Liver (tissue), 8 donors: ENCODE measurements at regions not wholly inside any gene's neighbourhood (a gene's known extent, or its start where the extent isn't known, plus 50 kb on each side); places are given as distances from the start of the nearest gene placed in this dataset.
A peak's percentile ranks its signal among the peaks of the same experiment; 100 is the strongest.

ENCODE experiments used
- DNase-seq: peaks from one replicate; pipeline ENCODE4 v3.0.0-alpha.2; 2017; ENCODE audit warnings: low spot score
- H3K27ac ChIP-seq, 2 donors: one replicate each; pipeline ENCODE4 v1.7.0; 2013; ENCODE audit warnings: inconsistent platforms in 2 of 2, low read length in 2 of 2, control low read depth in 1 of 2, low read depth in 1 of 2, mild to moderate bottlenecking in 1 of 2
- H3K27me3 ChIP-seq, 4 donors: one replicate each; pipeline versions ENCODE4 v1.6.1 to v1.7.0; 2013; ENCODE audit warnings: low read length in 3 of 4, inconsistent platforms in 1 of 4, mild to moderate bottlenecking in 1 of 4, moderate library complexity in 1 of 4; ENCODE audit not compliant: control insufficient read depth in 4 of 4, insufficient read depth in 4 of 4
- H3K36me3 ChIP-seq, 4 donors: one replicate each; pipeline versions ENCODE4 v1.6.1 to v1.7.0; 2013; ENCODE audit warnings: low read length in 3 of 4, mild to moderate bottlenecking in 3 of 4, low read depth in 1 of 4, moderate library complexity in 1 of 4; ENCODE audit not compliant: control insufficient read depth in 4 of 4, insufficient read depth in 3 of 4
- H3K4me1 ChIP-seq, 4 donors: one replicate each; pipeline versions ENCODE4 v1.6.1 to v1.7.0; 2013; ENCODE audit warnings: low read length in 3 of 4, mild to moderate bottlenecking in 3 of 4, moderate library complexity in 1 of 4; ENCODE audit not compliant: control insufficient read depth in 4 of 4, insufficient read depth in 4 of 4
- H3K4me3 ChIP-seq, 3 donors: one replicate each; pipeline versions ENCODE4 v1.6.1 to v1.7.0; 2013; ENCODE audit warnings: low read length in 3 of 3, control low read depth in 1 of 3, low read depth in 1 of 3, mild to moderate bottlenecking in 1 of 3
- H3K9ac ChIP-seq, 2 donors: one replicate each; pipeline ENCODE4 v1.7.0; 2013; ENCODE audit warnings: low read length in 2 of 2, mild to moderate bottlenecking in 2 of 2, moderate library complexity in 2 of 2, control low read depth in 1 of 2, low read depth in 1 of 2
- H3K9me3 ChIP-seq, 4 donors: one replicate each; pipeline versions ENCODE4 v1.6.1 to v1.7.0; 2013; ENCODE audit warnings: low read length in 3 of 4; ENCODE audit not compliant: control insufficient read depth in 4 of 4
- EGR1 ChIP-seq, 2 donors: IDR thresholded peaks; 2 replicates each; pipeline ENCODE4 v1.6.1; 2016 to 2018; ENCODE audit warnings: antibody characterized with exemption in 2 of 2, low read depth in 2 of 2
- FOXA1 ChIP-seq: IDR thresholded peaks from 2 replicates; pipeline ENCODE4 v1.6.1; 2016; ENCODE audit warnings: antibody characterized with exemption
- FOXA2 ChIP-seq: IDR thresholded peaks from 2 replicates; pipeline ENCODE4 v1.6.1; 2016; ENCODE audit warnings: antibody characterized with exemption
- GABPA ChIP-seq, 2 donors: IDR thresholded peaks in 1 of 2; conservative IDR thresholded peaks in 1 of 2; 2 replicates each; pipeline ENCODE4 v1.6.1; 2016; ENCODE audit warnings: antibody characterized with exemption in 2 of 2, mild to moderate bottlenecking in 1 of 2, moderate library complexity in 1 of 2
- HNF4A ChIP-seq, 2 donors: conservative IDR thresholded peaks; 2 replicates each; pipeline ENCODE4 v1.6.1; 2016; ENCODE audit warnings: antibody characterized with exemption in 2 of 2, mild to moderate bottlenecking in 2 of 2
- HNF4G ChIP-seq: IDR thresholded peaks from 2 replicates; pipeline ENCODE4 v1.6.1; 2016; ENCODE audit warnings: antibody characterized with exemption
- JUND ChIP-seq, 2 donors: IDR thresholded peaks; 2 replicates each; pipeline ENCODE4 v1.6.1; 2016; ENCODE audit warnings: antibody characterized with exemption in 2 of 2
- NR2F2 ChIP-seq: IDR thresholded peaks from 2 replicates; pipeline ENCODE4 v1.6.1; 2016; ENCODE audit warnings: antibody characterized with exemption
- RAD21 ChIP-seq, 2 donors: IDR thresholded peaks; 2 replicates each; pipeline ENCODE4 v1.6.1; 2016; ENCODE audit warnings: antibody characterized with exemption in 2 of 2, mild to moderate bottlenecking in 2 of 2
- RXRA ChIP-seq, 2 donors: IDR thresholded peaks; 2 replicates each; pipeline ENCODE4 v1.6.1; 2017 to 2018; ENCODE audit warnings: antibody characterized with exemption in 2 of 2, mild to moderate bottlenecking in 1 of 2
- SP1 ChIP-seq: IDR thresholded peaks from 2 replicates; pipeline ENCODE4 v1.6.1; 2018; ENCODE audit warnings: antibody characterized with exemption, mild to moderate bottlenecking
- TAF1 ChIP-seq: conservative IDR thresholded peaks from 2 replicates; pipeline ENCODE4 v1.6.1; 2016; ENCODE audit warnings: antibody characterized with exemption, mild to moderate bottlenecking
- YY1 ChIP-seq: IDR thresholded peaks from 2 replicates; pipeline ENCODE4 v1.6.1; 2016; ENCODE audit warnings: antibody characterized with exemption, mild to moderate bottlenecking
- WGBS: extraction: QIAGEN DNeasy Blood & Tissue Kit; methylation state at CpG from one replicate; pipeline ENCODE4 v1.1.7; 2013; 5-methylcytosine and 5-hydroxymethylcytosine counted together
- TF ChIP-seq, protein P1 (sequence below): IDR thresholded peaks from 2 replicates; pipeline ENCODE4 v1.6.1; 2016; ENCODE audit warnings: antibody characterized with exemption, mild to moderate bottlenecking
- TF ChIP-seq, protein P2 (sequence below): IDR thresholded peaks from 2 replicates; pipeline ENCODE4 v1.6.1; 2016; ENCODE audit warnings: antibody characterized with exemption
- TF ChIP-seq, protein P3 (sequence below): IDR thresholded peaks from 2 replicates; pipeline ENCODE4 v1.6.1; 2016; ENCODE audit warnings: antibody characterized with exemption
- TF ChIP-seq, protein P4 (sequence below): fragments of 150-350 bp; IDR thresholded peaks from 2 replicates; pipeline ENCODE4 v1.5.1; 2017; ENCODE audit warnings: improper control_type of control experiment, low read depth, low read length; ENCODE audit not compliant: missing input control
- TF ChIP-seq, protein P5 (sequence below): IDR thresholded peaks from 2 replicates; pipeline ENCODE4 v1.6.1; 2016; ENCODE audit warnings: antibody characterized with exemption
- donor health status: healthy.
- donor health status: healthy.
- donor health status: healthy.
- donor health status: healthy.
- donor health status: healthy.

DNA sequence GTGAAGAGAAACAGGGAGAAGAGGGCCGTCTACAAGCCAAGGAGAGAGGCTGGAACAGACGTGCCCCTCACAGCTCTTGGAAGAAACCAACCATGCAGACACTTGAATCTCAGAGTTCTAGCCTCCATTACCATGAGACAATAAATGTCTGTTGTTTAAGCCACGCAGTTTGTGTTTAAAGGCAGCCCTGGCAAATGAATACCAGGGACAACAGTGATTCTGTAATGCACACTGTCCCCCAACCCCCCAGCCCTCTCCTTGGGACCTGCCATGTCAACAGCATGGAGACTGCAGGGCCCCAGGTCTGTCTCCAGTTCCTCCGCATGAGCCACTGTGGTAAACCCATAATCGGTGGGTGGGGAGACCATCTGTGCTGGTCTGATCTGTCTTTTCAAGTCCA is 348.0 kb upstream of the KLF3 start:
- Histone ChIP-seq H3K36me3 (no peaks in the 10 kb centered on the region), H3K4me3 (no peak overlapping the region), H3K27me3 (no peaks in the 10 kb centered on the region), H3K4me1 (peaks cover 2 to 24% (median 17%) of the 10 kb centered on the region in 4 donors), H3K9me3 (no peaks in the 10 kb centered on the region), H3K9ac (no peak overlapping the region), H3K27ac (no peak overlapping the region)
- 96% methylated on average over 5 of the region's 5 CpGs for WGBS
- DNase-seq = no peak
- TF ChIP-seq RAD21 (IDR thresholded peaks at IDR 0.05) (no peak), YY1 (no peak), JUND (IDR thresholded peaks at IDR 0.05) (no peak), HNF4G (no peak), FOXA2 (no peak), RXRA (IDR thresholded peaks at IDR 0.05) (no peak), HNF4A (conservative IDR thresholded peaks at IDR 0.05) (no peak), TAF1 (no peak), SP1 (no peak)

DNA sequence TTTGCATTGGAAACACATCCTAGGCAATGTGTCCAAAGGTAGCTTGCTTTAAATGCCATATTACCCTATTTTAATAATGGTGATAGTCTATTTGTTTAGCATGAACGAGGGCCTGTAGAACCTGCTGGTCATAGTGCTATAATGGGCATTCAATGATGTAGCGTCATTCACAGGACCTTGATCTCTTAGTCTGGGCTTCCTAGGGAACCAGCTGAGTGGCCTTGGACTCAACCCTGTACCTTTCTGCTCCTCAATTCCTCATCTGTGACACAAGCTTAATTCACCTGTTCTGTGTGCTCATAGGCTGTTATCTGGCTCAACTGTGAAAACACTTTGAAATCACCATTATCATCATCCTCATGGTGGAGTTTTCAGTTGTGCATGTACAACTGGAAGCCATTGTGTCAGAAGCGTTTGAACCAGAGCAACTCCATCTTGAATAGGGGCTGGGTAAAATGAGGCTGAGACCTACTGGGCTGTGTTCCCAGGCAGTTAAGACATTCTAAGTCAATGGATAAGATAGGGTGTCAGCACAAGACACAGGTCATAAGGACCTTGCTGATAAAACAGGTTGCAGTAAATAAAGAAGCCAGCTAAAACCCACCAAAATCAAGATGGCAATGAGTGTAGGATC is 346.8 kb upstream of the KLF3 start:
- H3K27me3 ChIP-seq = no peaks in the 10 kb centered on the region
- 98% methylated on average over 3 of the region's 3 CpGs for WGBS
- H3K4me3 ChIP-seq = no peak overlapping the region

DNA sequence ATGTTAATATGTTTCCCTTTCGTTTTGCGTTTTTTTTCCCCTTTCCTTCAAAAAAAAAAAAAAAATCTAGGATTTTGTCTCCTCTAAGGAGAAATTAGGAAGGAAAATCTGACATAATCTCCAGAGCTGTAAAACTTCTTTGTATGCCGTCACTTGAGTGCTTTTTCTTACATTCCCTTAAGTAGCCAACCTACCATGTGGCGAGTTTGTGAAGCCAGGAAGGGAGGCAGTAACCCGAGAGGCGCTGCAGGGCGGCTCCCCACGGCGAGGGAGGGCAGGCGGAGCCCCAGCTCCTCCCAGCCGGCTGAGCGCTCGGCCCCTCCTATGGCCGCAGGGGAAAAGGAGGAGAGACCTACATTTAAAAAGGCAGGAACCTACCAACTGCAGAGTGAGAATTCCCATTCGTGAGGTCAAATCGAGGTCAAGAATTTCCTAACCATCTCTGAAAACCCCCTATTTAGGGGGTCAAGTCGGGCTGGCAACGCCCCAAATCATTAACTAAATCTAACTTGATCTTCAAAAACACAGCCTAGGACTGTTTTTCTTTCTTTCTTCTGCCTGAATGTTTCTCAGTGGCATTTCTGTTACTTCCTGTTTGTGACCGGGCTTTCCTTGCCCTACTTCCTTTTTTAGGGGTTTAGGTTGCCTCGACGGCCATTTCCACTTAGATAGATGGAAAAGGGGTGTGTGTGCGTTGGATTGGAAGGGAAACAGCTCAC is 345.1 kb upstream of the KLF3 start:
- 2% methylated on average over 22 of the region's 22 CpGs for WGBS
- no peaks in the 10 kb centered on the region for H3K36me3 ChIP-seq
- TF ChIP-seq NR2F2 (peak; percentile 90), YY1 (peak; percentile 94), SP1 (peak; percentile 79), GABPA (IDR thresholded peaks at IDR 0.05 in 1 of 2, conservative IDR thresholded peaks at IDR 0.05 in 1 of 2) (peak in 1 of 2 donors; percentile 20), JUND (IDR thresholded peaks at IDR 0.05) (peak in 1 of 2 donors; percentile 11), RXRA (IDR thresholded peaks at IDR 0.05) (peak; percentile 73 to 93), HNF4A (conservative IDR thresholded peaks at IDR 0.05) (peak in 1 of 2 donors; percentile 38), FOXA2 (no peak), FOXA1 (no peak), TAF1 (no peak), HNF4G (no peak), EGR1 (IDR thresholded peaks at IDR 0.05; ENCODE audit: low read depth in 2 of 2) (peak; percentile 46 to 64), RAD21 (IDR thresholded peaks at IDR 0.05) (peak; percentile 62 to 76)
- TF ChIP-seq, protein P1, sequence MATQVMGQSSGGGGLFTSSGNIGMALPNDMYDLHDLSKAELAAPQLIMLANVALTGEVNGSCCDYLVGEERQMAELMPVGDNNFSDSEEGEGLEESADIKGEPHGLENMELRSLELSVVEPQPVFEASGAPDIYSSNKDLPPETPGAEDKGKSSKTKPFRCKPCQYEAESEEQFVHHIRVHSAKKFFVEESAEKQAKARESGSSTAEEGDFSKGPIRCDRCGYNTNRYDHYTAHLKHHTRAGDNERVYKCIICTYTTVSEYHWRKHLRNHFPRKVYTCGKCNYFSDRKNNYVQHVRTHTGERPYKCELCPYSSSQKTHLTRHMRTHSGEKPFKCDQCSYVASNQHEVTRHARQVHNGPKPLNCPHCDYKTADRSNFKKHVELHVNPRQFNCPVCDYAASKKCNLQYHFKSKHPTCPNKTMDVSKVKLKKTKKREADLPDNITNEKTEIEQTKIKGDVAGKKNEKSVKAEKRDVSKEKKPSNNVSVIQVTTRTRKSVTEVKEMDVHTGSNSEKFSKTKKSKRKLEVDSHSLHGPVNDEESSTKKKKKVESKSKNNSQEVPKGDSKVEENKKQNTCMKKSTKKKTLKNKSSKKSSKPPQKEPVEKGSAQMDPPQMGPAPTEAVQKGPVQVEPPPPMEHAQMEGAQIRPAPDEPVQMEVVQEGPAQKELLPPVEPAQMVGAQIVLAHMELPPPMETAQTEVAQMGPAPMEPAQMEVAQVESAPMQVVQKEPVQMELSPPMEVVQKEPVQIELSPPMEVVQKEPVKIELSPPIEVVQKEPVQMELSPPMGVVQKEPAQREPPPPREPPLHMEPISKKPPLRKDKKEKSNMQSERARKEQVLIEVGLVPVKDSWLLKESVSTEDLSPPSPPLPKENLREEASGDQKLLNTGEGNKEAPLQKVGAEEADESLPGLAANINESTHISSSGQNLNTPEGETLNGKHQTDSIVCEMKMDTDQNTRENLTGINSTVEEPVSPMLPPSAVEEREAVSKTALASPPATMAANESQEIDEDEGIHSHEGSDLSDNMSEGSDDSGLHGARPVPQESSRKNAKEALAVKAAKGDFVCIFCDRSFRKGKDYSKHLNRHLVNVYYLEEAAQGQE = peak; percentile 69
- TF ChIP-seq, protein P2, sequence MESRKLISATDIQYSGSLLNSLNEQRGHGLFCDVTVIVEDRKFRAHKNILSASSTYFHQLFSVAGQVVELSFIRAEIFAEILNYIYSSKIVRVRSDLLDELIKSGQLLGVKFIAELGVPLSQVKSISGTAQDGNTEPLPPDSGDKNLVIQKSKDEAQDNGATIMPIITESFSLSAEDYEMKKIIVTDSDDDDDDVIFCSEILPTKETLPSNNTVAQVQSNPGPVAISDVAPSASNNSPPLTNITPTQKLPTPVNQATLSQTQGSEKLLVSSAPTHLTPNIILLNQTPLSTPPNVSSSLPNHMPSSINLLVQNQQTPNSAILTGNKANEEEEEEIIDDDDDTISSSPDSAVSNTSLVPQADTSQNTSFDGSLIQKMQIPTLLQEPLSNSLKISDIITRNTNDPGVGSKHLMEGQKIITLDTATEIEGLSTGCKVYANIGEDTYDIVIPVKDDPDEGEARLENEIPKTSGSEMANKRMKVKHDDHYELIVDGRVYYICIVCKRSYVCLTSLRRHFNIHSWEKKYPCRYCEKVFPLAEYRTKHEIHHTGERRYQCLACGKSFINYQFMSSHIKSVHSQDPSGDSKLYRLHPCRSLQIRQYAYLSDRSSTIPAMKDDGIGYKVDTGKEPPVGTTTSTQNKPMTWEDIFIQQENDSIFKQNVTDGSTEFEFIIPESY = no peak
- TF ChIP-seq, protein P3, sequence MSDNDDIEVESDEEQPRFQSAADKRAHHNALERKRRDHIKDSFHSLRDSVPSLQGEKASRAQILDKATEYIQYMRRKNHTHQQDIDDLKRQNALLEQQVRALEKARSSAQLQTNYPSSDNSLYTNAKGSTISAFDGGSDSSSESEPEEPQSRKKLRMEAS = peak; percentile 72
- TF ChIP-seq, protein P4, sequence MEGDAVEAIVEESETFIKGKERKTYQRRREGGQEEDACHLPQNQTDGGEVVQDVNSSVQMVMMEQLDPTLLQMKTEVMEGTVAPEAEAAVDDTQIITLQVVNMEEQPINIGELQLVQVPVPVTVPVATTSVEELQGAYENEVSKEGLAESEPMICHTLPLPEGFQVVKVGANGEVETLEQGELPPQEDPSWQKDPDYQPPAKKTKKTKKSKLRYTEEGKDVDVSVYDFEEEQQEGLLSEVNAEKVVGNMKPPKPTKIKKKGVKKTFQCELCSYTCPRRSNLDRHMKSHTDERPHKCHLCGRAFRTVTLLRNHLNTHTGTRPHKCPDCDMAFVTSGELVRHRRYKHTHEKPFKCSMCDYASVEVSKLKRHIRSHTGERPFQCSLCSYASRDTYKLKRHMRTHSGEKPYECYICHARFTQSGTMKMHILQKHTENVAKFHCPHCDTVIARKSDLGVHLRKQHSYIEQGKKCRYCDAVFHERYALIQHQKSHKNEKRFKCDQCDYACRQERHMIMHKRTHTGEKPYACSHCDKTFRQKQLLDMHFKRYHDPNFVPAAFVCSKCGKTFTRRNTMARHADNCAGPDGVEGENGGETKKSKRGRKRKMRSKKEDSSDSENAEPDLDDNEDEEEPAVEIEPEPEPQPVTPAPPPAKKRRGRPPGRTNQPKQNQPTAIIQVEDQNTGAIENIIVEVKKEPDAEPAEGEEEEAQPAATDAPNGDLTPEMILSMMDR = no peak
- TF ChIP-seq, protein P5, sequence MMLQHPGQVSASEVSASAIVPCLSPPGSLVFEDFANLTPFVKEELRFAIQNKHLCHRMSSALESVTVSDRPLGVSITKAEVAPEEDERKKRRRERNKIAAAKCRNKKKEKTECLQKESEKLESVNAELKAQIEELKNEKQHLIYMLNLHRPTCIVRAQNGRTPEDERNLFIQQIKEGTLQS = no peak
- no peaks in the 10 kb centered on the region for H3K27me3 ChIP-seq
- peak overlapping the region; percentile 58 to 82 for H3K27ac ChIP-seq
- peak overlapping the region; percentile 67 to 86 for H3K9ac ChIP-seq
- peak overlapping the region; percentile 35 to 60 (median 38) for H3K4me3 ChIP-seq
- no peaks in the 10 kb centered on the region for H3K9me3 ChIP-seq
- peaks cover 2 to 24% (median 17%) of the 10 kb centered on the region in 4 donors for H3K4me1 ChIP-seq
- peak; percentile 82 for DNase-seq

More for the DNA sequence above, 346.8 kb upstream of the KLF3 start:
- Histone ChIP-seq H3K27ac (no peak overlapping the region), H3K9ac (no peak overlapping the region), H3K4me1 (peaks cover 2 to 24% (median 17%) of the 10 kb centered on the region in 4 donors), H3K9me3 (no peaks in the 10 kb centered on the region), H3K36me3 (no peaks in the 10 kb centered on the region)
- TF ChIP-seq HNF4G = no peak
- no peak for DNase-seq
